GM13976 (cell line): ENCODE measurements at regions not wholly inside any gene's neighbourhood (a gene's known extent, or its start where the extent isn't known, plus 50 kb on each side); places are given as distances from the start of the nearest gene placed in this dataset.
"Not testable (repeated sequence)": the region's sequence is repeated elsewhere in the genome, so short reads cannot be mapped to it uniquely, and the experiment has no call there.

Experiments used
- DNase-seq: peaks from one replicate; pipeline ENCODE4 v3.0.0; 2012; ENCODE audit warnings: low spot score
- CTCF ChIP-seq: IDR thresholded peaks from 2 replicates; pipeline ENCODE4 v1.5.1; 2012; ENCODE audit warnings: borderline replicate concordance, mild to moderate bottlenecking; ENCODE audit not compliant: insufficient read depth; ENCODE audit errors: extremely low read depth, missing control alignments, control extremely low read depth
- in situ Hi-C: fragments of 300-500 bp; cut with MboI; formaldehyde crosslinking; loops from one replicate; pipeline ENCODE4 v1.12.0; 2022; ENCODE audit warnings: low sequenced_read_pairs, mixed read lengths, inconsistent platforms; ENCODE audit not compliant: unreplicated experiment

- no peak for DNase-seq
- in situ Hi-C loops: no loop called here
- TF ChIP-seq CTCF: no peak
These were observed 76.1 kb downstream of the C9orf50 start for GRCh38 chr9:129544761-129545160.

GRCh38 chr9:129542741-129543140, 78.2 kb downstream of the C9orf50 start:
- no peak for DNase-seq
- TF ChIP-seq CTCF: no peak
- in situ Hi-C loops: no loop called here

GRCh38 chr9:129541270-129541669, 79.6 kb downstream of the C9orf50 start:
- no peak for TF ChIP-seq CTCF
- in situ Hi-C loops: no loop called here
- DNase-seq: no peak

- no peak for TF ChIP-seq CTCF
- in situ Hi-C loops: no loop called here
- DNase-seq: no peak
These were observed 81.5 kb downstream of the C9orf50 start for GRCh38 chr9:129539446-129539845.

- in situ Hi-C loops, DNase-seq: not testable (repeated sequence)
These were observed 89.0 kb downstream of the C9orf50 start for GRCh38 chr9:129531860-129532402.

GRCh38 chr9:129527955-129528354, 92.9 kb downstream of the C9orf50 start:
- in situ Hi-C loops, DNase-seq: not testable (repeated sequence)

GRCh38 chr9:129525656-129526196, 95.2 kb downstream of the C9orf50 start:
- in situ Hi-C loops: no loop called here
- DNase-seq: no peak
- TF ChIP-seq CTCF: no peak
